ENCODE measurements at regions not wholly inside any gene's neighbourhood (a gene's known extent, or its start where the extent isn't known, plus 50 kb on each side); places are given as distances from the start of the nearest gene placed in this dataset.

GRCh38 chr4:81982846-81983540, 390.8 kb downstream of the HNRNPD start:
- peaks cover 2% of the 10 kb centered on the region for H3K27me3 Mint-ChIP-seq (ENCODE audit: low read depth)
- H3K4me1 Mint-ChIP-seq (ENCODE audit: low read depth), result no peaks in the 10 kb centered on the region
- no peak for TF ChIP-seq CTCF (IDR thresholded peaks at IDR 0.05)
- H3K9me3 Mint-ChIP-seq (ENCODE audit: low read depth), result no peaks in the 10 kb centered on the region
- no peak for DNase-seq (ENCODE audit: low spot score)
- no peaks in the 10 kb centered on the region for H3K36me3 Mint-ChIP-seq (ENCODE audit: low read depth)
- no peak overlapping the region for H3K4me3 Mint-ChIP-seq (ENCODE audit: unreplicated experiment)
- H3K27ac Mint-ChIP-seq (ENCODE audit: unreplicated experiment), result no peak overlapping the region

GRCh38 chr4:81981218-81981617, 392.6 kb downstream of the HNRNPD start:
- TF ChIP-seq CTCF (IDR thresholded peaks at IDR 0.05), result no peak
- H3K9me3 Mint-ChIP-seq (ENCODE audit: low read depth), result no peaks in the 10 kb centered on the region
- H3K27me3 Mint-ChIP-seq (ENCODE audit: low read depth), result peaks cover 4% of the 10 kb centered on the region
- H3K27ac Mint-ChIP-seq (ENCODE audit: unreplicated experiment), result no peak overlapping the region
- no peaks in the 10 kb centered on the region for H3K4me1 Mint-ChIP-seq (ENCODE audit: low read depth)
- no peak for DNase-seq (ENCODE audit: low spot score)
- no peaks in the 10 kb centered on the region for H3K36me3 Mint-ChIP-seq (ENCODE audit: low read depth)
- H3K4me3 Mint-ChIP-seq (ENCODE audit: unreplicated experiment), result no peak overlapping the region

GRCh38 chr4:81974523-81974922, 399.3 kb downstream of the HNRNPD start:
- H3K27me3 Mint-ChIP-seq (ENCODE audit: low read depth), result peaks cover 4% of the 10 kb centered on the region
- H3K27ac Mint-ChIP-seq (ENCODE audit: unreplicated experiment), result no peak overlapping the region
- H3K4me1 Mint-ChIP-seq (ENCODE audit: low read depth), result no peaks in the 10 kb centered on the region
- no peaks in the 10 kb centered on the region for H3K36me3 Mint-ChIP-seq (ENCODE audit: low read depth)
- no peak overlapping the region for H3K4me3 Mint-ChIP-seq (ENCODE audit: unreplicated experiment)
- H3K9me3 Mint-ChIP-seq (ENCODE audit: low read depth), result no peaks in the 10 kb centered on the region
- TF ChIP-seq CTCF (IDR thresholded peaks at IDR 0.05), result no peak
- no peak for DNase-seq (ENCODE audit: low spot score)

GRCh38 chr4:81971637-81972381, 402.0 kb downstream of the HNRNPD start:
- Mint-ChIP-seq H3K36me3 (ENCODE audit: low read depth) (no peaks in the 10 kb centered on the region), H3K9me3 (ENCODE audit: low read depth) (no peaks in the 10 kb centered on the region), H3K4me3 (ENCODE audit: unreplicated experiment) (no peak overlapping the region), H3K27ac (ENCODE audit: unreplicated experiment) (no peak overlapping the region), H3K27me3 (ENCODE audit: low read depth) (peaks cover 6% of the 10 kb centered on the region), H3K4me1 (ENCODE audit: low read depth) (no peaks in the 10 kb centered on the region)
- no peak for DNase-seq (ENCODE audit: low spot score)
- TF ChIP-seq CTCF (IDR thresholded peaks at IDR 0.05), result no peak

GRCh38 chr4:81971061-81971460, 402.7 kb downstream of the HNRNPD start:
- TF ChIP-seq CTCF (IDR thresholded peaks at IDR 0.05), result no peak

More at GRCh38 chr4:81971061-81971460, 402.7 kb downstream of the HNRNPD start:
- no peaks in the 10 kb centered on the region for H3K36me3 Mint-ChIP-seq (ENCODE audit: low read depth)
- no peak overlapping the region for H3K4me3 Mint-ChIP-seq (ENCODE audit: unreplicated experiment)
- peaks cover 6% of the 10 kb centered on the region for H3K27me3 Mint-ChIP-seq (ENCODE audit: low read depth)
- no peak overlapping the region for H3K27ac Mint-ChIP-seq (ENCODE audit: unreplicated experiment)
- no peak for DNase-seq (ENCODE audit: low spot score)
- H3K9me3 Mint-ChIP-seq (ENCODE audit: low read depth), result no peaks in the 10 kb centered on the region
- H3K4me1 Mint-ChIP-seq (ENCODE audit: low read depth), result no peaks in the 10 kb centered on the region

Measured in chondrocyte (in vitro differentiated cells).